UCSD-AML1 (cell line): ENCODE measurements at regions not wholly inside any gene's neighbourhood (a gene's known extent, or its start where the extent isn't known, plus 50 kb on each side); places are given as distances from the start of the nearest gene placed in this dataset.
"Not testable (repeated sequence)": the region's sequence is repeated elsewhere in the genome, so short reads cannot be mapped to it uniquely, and the experiment has no call there.

Source experiments
- DNase-seq: peaks from one replicate; lab custom pipeline; 2025; ENCODE audit not compliant: unreplicated experiment; lab: John Stamatoyannopoulos, UW

- DNase-seq: no peak
These were observed 111.2 kb upstream of the XIST start for GRCh38 chrX:73963682-73964081.

- DNase-seq: no peak
These were observed 110.4 kb upstream of the XIST start for GRCh38 chrX:73962948-73963347.

GRCh38 chrX:73961867-73962266 lies 109.4 kb upstream of the XIST start:
- DNase-seq: not testable (repeated sequence)

- DNase-seq: no peak
These were observed 92.0 kb upstream of the XIST start for GRCh38 chrX:73944563-73944908.

- peak; percentile 94 for DNase-seq
These were observed 91.4 kb upstream of the XIST start for GRCh38 chrX:73943693-73944562.

- DNase-seq: no peak
These were observed 88.5 kb upstream of the XIST start for GRCh38 chrX:73940893-73941470.

- not testable (repeated sequence) for DNase-seq
These were observed 85.3 kb upstream of the XIST start for GRCh38 chrX:73937843-73938242.

GRCh38 chrX:73932522-73932921 lies 80.0 kb upstream of the XIST start:
- DNase-seq: no peak

- no peak for DNase-seq
These were observed 77.8 kb upstream of the XIST start for GRCh38 chrX:73930300-73930699.

- DNase-seq: no peak
These were observed 70.4 kb upstream of the XIST start for GRCh38 chrX:73922856-73923455.

GRCh38 chrX:73916931-73917667 lies 64.6 kb upstream of the XIST start:
- no peak for DNase-seq

- no peak for DNase-seq
These were observed 64.0 kb upstream of the XIST start for GRCh38 chrX:73916489-73916888.

GRCh38 chrX:73914792-73915191 lies 62.3 kb upstream of the XIST start:
- DNase-seq: not testable (repeated sequence)

- no peak for DNase-seq
These were observed 61.1 kb upstream of the XIST start for GRCh38 chrX:73913580-73913979.

- not testable (repeated sequence) for DNase-seq
These were observed 59.4 kb upstream of the XIST start for GRCh38 chrX:73911946-73912345.

- not testable (repeated sequence) for DNase-seq
These were observed 53.3 kb upstream of the XIST start for GRCh38 chrX:73905749-73906374.

GRCh38 chrX:73903941-73904340 lies 51.4 kb upstream of the XIST start:
- DNase-seq: no peak
